ENCODE measurements at regions not wholly inside any gene's neighbourhood (a gene's known extent, or its start where the extent isn't known, plus 50 kb on each side); places are given as distances from the start of the nearest gene placed in this dataset.
A peak's percentile ranks its signal among the peaks of the same experiment; 100 is the strongest.

DNA sequence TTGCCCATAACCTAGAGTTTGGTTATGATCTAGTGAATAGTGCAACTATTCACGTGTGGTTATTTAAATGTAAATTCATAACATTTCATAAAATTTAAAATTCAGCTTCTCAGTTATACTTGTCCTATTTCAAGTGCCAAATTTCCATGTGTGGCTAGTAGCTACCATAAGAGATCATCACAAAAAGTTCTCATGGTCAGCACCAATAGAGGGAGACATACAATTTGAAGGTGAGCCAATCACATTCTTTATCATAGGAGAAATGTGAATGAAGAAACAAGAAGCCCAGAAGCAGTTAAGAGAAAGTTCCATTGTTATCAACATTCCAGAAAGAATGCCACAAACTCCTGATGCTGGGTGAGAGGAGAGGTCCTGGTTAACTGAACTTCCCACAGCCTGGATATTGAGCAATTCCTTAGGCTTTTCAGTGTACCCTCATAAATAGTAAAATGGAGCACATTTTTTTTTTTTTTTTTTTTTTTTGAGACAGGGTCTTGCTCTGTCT lies 892.9 kb upstream of the USP15 start:
- no peak overlapping the region for H3K4me3 ChIP-seq (ENCODE audit: low read depth, low read length)
- TF ChIP-seq, protein P1, sequence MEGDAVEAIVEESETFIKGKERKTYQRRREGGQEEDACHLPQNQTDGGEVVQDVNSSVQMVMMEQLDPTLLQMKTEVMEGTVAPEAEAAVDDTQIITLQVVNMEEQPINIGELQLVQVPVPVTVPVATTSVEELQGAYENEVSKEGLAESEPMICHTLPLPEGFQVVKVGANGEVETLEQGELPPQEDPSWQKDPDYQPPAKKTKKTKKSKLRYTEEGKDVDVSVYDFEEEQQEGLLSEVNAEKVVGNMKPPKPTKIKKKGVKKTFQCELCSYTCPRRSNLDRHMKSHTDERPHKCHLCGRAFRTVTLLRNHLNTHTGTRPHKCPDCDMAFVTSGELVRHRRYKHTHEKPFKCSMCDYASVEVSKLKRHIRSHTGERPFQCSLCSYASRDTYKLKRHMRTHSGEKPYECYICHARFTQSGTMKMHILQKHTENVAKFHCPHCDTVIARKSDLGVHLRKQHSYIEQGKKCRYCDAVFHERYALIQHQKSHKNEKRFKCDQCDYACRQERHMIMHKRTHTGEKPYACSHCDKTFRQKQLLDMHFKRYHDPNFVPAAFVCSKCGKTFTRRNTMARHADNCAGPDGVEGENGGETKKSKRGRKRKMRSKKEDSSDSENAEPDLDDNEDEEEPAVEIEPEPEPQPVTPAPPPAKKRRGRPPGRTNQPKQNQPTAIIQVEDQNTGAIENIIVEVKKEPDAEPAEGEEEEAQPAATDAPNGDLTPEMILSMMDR (conservative IDR thresholded peaks at IDR 0.05; ENCODE audit: low read depth, low read length) = peak; percentile 6
- DNase-seq (ENCODE audit: low read depth) = no peak

- TF ChIP-seq, protein P1 (conservative IDR thresholded peaks at IDR 0.05; ENCODE audit: low read depth, low read length) = no peak
- no peak for DNase-seq (ENCODE audit: low read depth)
- H3K4me3 ChIP-seq (ENCODE audit: low read depth, low read length) = no peak overlapping the region
Observed at GRCh38 chr12:61369241-61369910, 890.8 kb upstream of the USP15 start.

GRCh38 chr12:61384511-61384910 lies 875.7 kb upstream of the USP15 start:
- no peak for DNase-seq (ENCODE audit: low read depth)
- H3K4me3 ChIP-seq (ENCODE audit: low read depth, low read length) = no peak overlapping the region
- TF ChIP-seq, protein P1 (conservative IDR thresholded peaks at IDR 0.05; ENCODE audit: low read depth, low read length) = no peak

DNA sequence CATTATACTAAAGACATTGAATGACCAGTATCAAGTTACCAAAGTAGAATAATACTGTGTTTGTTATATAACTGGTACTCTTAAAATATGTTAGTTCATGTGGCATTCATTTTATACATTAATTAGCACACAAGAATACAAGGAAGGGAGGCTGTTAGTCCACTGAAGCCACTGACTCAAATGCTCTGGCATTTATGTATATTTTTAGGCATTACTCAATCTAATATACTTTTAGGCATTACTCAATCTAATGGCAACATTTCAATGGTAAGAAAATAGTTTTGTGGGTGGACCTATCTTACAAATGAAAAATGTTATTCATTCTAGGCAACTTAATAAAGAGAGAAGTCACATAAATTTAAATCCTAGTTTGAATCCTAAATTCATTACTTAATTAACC lies 874.4 kb upstream of the USP15 start:
- DNase-seq (ENCODE audit: low read depth) = no peak
- no peak overlapping the region for H3K4me3 ChIP-seq (ENCODE audit: low read depth, low read length)
- TF ChIP-seq, protein P1 (conservative IDR thresholded peaks at IDR 0.05; ENCODE audit: low read depth, low read length) = no peak

DNA sequence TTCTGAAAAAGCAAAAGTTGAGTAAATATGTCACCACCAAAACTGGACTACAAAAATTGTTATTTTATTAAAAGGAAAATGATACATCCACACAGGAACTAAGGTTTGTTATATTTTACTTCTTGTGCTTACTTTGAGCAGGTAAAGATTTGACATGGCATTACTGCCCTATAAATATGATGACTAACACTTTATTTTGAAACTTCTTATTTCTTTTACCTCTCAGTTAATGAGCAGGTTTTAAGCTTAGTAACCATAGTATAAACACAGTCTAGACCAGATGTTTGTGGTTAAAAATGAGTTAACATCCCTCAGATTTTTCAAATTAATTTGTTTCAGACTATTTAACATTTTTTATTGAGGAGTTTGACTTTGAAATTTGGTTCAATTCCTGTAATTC lies 862.5 kb upstream of the USP15 start:
- H3K4me3 ChIP-seq (ENCODE audit: low read depth, low read length) = no peak overlapping the region
- TF ChIP-seq, protein P1 (conservative IDR thresholded peaks at IDR 0.05; ENCODE audit: low read depth, low read length) = no peak
- no peak for DNase-seq (ENCODE audit: low read depth)

DNA sequence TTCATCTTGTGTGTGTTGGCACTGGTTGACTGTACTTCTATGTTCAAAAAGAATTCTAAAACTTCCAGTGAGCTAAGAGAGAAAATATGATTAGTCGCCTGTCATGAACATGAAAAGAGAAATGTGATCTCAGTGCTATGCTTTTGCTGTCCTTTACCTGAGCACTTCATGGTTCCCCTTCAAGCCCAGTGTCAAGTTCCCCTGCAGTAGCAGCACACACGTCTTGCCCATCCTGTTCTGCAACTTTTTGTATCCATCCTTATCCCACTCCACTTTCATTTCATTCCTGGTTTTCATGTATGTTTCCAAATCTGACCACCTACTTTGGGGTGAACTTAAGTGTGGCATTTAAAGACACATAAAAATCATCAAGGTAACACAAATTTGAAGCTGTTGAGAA lies 848.0 kb upstream of the USP15 start:
- TF ChIP-seq, protein P1 (conservative IDR thresholded peaks at IDR 0.05; ENCODE audit: low read depth, low read length) = no peak
- no peak for DNase-seq (ENCODE audit: low read depth)
- H3K4me3 ChIP-seq (ENCODE audit: low read depth, low read length) = no peak overlapping the region

DNA sequence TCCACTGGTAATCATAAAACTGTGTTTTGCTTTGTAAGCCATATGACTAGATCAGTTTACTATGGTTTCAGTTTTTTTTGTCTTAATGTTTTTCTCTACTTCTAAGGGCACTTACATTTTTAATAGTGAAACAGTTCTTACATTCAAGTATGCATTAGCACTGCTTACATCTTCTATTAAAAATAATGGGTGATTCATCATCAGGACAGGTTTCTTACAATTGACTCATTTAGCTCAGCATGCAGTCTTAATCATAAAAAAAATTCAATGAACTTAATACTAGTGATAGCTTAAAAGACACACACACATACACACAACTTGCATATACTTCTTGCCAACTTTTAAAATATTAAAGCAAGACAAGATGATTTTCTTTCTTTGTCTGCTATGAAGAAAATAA lies 845.7 kb upstream of the USP15 start:
- no peak overlapping the region for H3K4me3 ChIP-seq (ENCODE audit: low read depth, low read length)
- DNase-seq (ENCODE audit: low read depth) = no peak
- TF ChIP-seq, protein P1 (conservative IDR thresholded peaks at IDR 0.05; ENCODE audit: low read depth, low read length) = no peak

All from epithelial cell of proximal tubule (primary cell).